ENCODE measurements at regions not wholly inside any gene's neighbourhood (a gene's known extent, or its start where the extent isn't known, plus 50 kb on each side); places are given as distances from the start of the nearest gene placed in this dataset.

- TF ChIP-seq CTCF (IDR thresholded peaks at IDR 0.05; ENCODE audit: insufficient read depth, low read length) (no peak), REST (IDR thresholded peaks at IDR 0.05; ENCODE audit: insufficient replicate concordance, low read depth) (no peak), GABPA (IDR thresholded peaks at IDR 0.05; ENCODE audit: low read depth) (no peak)
Measured at GRCh38 chr14:82504894-82505293, 971.2 kb upstream of the SEL1L start.
